ENCODE measurements at regions not wholly inside any gene's neighbourhood (a gene's known extent, or its start where the extent isn't known, plus 50 kb on each side); places are given as distances from the start of the nearest gene placed in this dataset.
A peak's percentile ranks its signal among the peaks of the same experiment; 100 is the strongest.

- no peak for DNase-seq (ENCODE audit: low spot score)
These were observed 142.5 kb upstream of the TNS3 start for GRCh38 chr7:47724335-47724982.

- no peak for DNase-seq (ENCODE audit: low spot score)
These were observed 140.2 kb upstream of the TNS3 start for GRCh38 chr7:47722126-47722525.

DNA sequence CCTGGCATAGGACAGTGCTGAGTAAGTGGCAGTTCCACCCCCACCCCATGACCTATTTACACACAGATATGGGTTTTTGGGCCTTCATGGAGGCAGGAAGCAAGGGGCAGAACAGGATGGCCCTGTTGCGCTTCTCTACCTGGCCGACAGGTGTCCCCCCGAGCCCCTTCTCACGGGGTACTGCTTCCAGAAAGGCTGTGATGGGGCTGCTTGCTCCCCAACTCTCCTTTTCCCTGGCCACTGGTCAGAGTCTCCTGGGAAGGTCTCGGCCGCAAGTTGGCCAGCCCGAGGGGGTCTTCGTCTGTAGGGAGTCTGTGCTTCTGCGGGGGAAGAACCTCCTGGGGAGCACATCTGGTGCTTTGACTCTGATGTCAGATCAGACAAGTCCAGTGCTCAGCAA, 139.8 kb upstream of the TNS3 start:
- DNase-seq (ENCODE audit: low spot score): no peak

- no peak for DNase-seq (ENCODE audit: low spot score)
These were observed 139.0 kb upstream of the TNS3 start for GRCh38 chr7:47720907-47721244.

DNA sequence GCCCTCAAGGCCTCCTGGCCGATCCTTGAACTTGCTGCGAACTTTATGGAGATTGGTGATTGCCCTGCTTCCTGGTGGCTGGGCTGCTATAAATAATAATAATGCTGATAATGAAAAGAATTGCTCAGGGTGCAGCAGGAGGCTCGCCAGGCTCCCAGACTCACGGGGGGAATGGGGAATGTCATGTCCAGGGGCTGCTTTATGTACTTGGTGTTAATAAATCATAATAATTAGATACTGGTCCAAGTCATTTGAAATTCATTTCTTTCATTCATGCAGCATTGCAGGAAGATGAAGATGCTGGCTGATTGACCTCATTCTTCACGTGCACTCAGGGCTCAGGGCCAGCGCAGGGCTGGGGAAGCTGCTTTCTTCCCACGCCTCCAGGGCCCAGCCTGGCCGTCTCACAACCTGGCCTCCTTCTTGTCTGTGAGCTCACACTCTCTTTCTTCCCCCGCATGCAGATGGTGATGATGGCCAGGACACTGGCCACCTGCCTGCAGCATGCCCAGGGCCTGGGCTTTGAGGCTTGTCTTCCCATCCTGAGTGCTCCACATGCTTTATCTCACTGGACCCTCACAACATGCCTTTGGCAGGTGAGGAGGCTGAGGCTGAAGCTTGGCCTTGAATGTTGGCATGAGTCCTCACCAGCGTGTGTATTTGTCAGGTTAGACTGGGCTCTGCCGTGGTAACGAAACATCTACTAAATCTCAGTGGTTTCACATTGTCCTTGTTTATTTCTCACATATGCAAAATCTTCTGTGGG, 138.4 kb upstream of the TNS3 start:
- DNase-seq (ENCODE audit: low spot score): peak; percentile 71

GRCh38 chr7:47719675-47720074, 137.8 kb upstream of the TNS3 start:
- no peak for DNase-seq (ENCODE audit: low spot score)

- no peak for DNase-seq (ENCODE audit: low spot score)
These were observed 133.7 kb upstream of the TNS3 start for GRCh38 chr7:47715631-47716068.

DNA sequence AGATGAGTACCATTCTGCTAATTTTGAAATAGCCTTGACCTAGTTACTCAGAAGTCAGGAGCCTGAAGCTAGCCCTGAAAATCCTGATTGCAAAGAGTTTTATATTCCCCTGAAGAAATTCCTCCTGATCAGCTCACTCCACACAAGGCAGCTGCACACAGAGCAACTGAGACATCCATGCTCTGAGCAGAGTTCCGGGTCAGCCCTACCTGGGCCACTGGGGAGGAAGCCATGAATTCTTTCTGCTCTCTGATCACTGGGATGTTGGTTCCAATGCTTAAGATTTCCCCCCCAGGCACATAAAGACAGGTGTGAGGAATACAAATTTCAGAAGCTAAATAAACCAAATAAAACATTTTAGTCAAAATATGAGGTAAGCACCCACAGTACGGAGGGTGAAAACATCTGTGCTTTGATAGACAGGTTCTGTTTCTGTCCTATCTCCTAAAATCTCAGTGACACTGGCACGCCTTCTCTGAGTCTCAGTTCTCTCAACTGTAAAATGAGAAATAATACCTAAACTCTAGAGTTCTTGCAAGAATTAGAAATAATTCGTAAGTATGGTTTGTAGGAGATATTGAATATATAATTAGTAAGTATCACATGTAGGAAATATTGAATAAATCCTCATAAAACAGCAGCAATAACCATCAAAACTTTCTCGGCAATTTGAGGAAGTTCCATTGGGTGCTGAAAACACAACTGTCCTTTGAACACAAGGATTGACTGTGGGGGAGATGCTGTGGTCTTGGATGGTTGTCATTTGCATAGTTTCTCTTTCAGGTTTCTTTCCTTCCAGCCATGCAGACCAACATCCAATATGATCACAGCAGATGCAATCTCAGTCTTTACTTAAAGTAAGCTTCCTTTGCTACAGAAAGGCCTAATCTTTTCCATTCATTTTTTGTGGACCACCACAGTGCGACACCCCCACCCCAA, 133.0 kb upstream of the TNS3 start:
- no peak for DNase-seq (ENCODE audit: low spot score)

- DNase-seq (ENCODE audit: low spot score): no peak
These were observed 131.7 kb upstream of the TNS3 start for GRCh38 chr7:47713595-47713994.

DNA sequence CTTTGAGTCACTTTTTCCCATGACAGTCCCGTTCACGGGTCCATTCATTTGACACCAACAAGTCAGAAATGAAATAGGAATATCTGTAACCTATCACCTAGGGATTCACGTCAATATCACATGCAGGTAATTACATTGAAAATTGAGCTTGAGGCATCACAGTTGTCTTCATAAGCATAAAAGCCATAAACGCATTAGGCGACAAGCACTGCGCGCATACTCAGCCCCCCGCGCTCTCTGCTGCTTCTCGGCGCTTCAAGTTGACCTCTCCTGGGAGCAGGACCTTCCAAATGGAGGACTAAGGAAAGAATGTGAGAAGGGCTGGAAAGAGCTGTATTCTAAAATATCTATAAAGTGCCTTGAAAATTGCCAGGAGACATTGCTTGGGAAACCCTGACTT, 130.5 kb upstream of the TNS3 start:
- no peak for DNase-seq (ENCODE audit: low spot score)

GRCh38 chr7:47711776-47712175, 129.9 kb upstream of the TNS3 start:
- no peak for DNase-seq (ENCODE audit: low spot score)

- DNase-seq (ENCODE audit: low spot score): no peak
These were observed 128.5 kb upstream of the TNS3 start for GRCh38 chr7:47710201-47710935.

DNA sequence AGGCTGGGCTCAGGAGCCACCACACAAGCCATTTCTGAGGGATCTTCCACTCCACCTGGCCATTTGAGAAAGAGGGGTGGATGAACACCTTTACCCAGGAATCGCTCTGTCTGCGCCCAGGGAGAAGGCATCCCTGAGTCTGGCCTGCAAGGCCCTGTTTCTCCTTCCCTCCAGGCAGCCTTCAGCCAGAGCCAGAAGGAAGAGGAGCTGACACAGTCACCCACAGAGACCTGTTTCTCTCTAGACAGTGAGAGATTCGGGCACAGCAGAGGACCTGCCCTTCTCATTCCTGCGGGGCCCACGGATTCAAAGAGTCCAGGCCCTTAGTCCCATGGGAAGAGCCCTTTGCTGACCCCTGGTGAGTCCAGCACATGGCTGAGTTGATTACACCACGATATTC, 127.5 kb upstream of the TNS3 start:
- no peak for DNase-seq (ENCODE audit: low spot score)

DNA sequence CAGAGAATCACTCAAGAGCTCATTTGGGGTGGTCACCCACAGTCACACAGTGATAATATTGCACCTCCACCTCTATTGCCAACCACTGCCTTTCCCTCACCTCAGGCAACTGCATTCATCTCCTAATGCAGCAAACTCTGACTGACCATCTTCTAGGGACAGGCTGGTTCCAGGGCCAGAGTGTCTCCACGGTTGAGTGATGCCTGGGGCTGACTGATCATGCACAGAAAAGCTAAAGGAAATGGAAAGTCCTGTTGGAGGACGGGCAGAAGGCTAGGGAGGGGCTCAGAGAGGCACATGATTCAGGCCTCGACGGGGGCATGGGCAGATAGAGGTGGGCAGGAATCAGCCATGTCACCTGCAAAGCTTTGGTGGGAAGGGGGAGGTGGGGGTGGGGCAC, 127.1 kb upstream of the TNS3 start:
- DNase-seq (ENCODE audit: low spot score): no peak

GRCh38 chr7:47707583-47707982, 125.7 kb upstream of the TNS3 start:
- no peak for DNase-seq (ENCODE audit: low spot score)

GRCh38 chr7:47704936-47705335, 123.0 kb upstream of the TNS3 start:
- DNase-seq (ENCODE audit: low spot score): no peak

DNA sequence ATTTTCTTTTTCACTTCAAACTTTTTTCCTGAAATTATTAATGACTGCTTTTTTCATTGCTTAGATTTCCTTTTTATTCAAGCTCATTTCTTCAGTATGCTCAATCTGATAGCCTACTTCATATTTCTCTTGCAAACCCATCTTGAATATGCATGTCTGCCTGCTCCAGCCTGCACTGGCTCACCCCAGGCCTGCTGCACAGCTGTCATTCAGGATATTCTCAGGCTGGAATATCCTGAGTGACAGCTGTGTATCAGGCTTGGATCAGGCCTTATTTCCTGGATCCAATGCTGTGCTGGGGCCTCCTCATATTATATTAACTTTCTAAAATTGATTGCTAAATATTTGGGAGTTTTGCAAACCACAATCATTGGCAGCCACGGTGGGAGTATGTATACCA, 120.2 kb upstream of the TNS3 start:
- DNase-seq (ENCODE audit: low spot score): no peak

- DNase-seq (ENCODE audit: low spot score): no peak
These were observed 116.5 kb upstream of the TNS3 start for GRCh38 chr7:47698386-47698785.

DNA sequence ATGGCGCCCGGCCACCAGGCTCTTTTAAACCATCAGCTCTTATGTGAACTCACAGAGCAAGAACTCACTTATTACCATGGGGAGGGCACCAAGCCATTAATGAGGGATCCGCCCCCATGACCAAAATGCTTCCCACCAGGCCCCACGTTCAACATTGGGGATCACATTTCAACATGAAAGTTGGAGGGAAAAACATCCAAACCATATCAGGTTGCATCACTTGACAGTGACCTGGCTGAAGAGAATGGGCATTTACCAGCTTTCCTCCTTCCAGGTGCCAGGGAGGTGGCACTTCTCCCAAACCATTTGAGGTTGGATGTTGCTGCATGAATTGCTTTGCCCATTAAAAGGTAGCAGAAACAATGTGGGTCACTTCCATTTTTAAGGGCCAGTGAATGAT, 115.6 kb upstream of the TNS3 start:
- no peak for DNase-seq (ENCODE audit: low spot score)

- DNase-seq (ENCODE audit: low spot score): no peak
These were observed 114.3 kb upstream of the TNS3 start for GRCh38 chr7:47696152-47696710.

- no peak for DNase-seq (ENCODE audit: low spot score)
These were observed 111.3 kb upstream of the TNS3 start for GRCh38 chr7:47693216-47693615.

DNA sequence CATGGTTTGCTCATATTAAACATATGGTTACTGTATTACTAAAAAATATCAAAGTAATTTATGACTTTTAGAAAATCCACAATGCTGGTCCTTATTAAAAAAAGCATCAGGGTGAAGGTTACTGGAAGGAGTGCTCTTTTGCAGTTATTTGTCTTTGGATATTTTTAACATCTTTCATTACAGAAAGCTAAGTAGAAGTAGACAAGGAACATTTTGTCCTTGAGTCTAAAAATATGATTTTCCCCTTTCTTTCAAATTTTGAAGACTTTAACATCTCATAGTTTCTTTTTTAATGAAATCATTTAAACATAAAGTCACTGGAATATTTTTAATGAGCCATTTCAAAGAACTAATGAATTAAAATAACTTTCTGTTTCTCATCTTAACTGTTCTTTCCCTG, 110.1 kb upstream of the TNS3 start:
- no peak for DNase-seq (ENCODE audit: low spot score)
